Subcutaneous abdominal adipose tissue (tissue), 5 donors: ENCODE measurements at regions not wholly inside any gene's neighbourhood (a gene's known extent, or its start where the extent isn't known, plus 50 kb on each side); places are given as distances from the start of the nearest gene placed in this dataset.
A peak's percentile ranks its signal among the peaks of the same experiment; 100 is the strongest.
"Not testable (repeated sequence)": the region's sequence is repeated elsewhere in the genome, so short reads cannot be mapped to it uniquely, and the experiment has no call there.

ENCODE experiments used
- H3K27ac ChIP-seq: one replicate; pipeline ENCODE4 v1.7.0; 2013; ENCODE audit warnings: low read depth, mild to moderate bottlenecking, inconsistent platforms, low read length, moderate library complexity
- H3K27me3 ChIP-seq, 5 donors: one replicate each; pipeline ENCODE4 v1.7.0; 2013; ENCODE audit warnings: low read length in 5 of 5, inconsistent platforms in 1 of 5; ENCODE audit not compliant: control insufficient read depth in 5 of 5, insufficient read depth in 4 of 5
- H3K36me3 ChIP-seq, 5 donors: one replicate each; pipeline ENCODE4 v1.7.0; 2013; ENCODE audit warnings: low read length in 5 of 5; ENCODE audit not compliant: control insufficient read depth in 5 of 5, insufficient read depth in 5 of 5
- H3K4me1 ChIP-seq, 5 donors: one replicate each; pipeline ENCODE4 v1.7.0; 2013; ENCODE audit warnings: low read length in 5 of 5, mild to moderate bottlenecking in 3 of 5, moderate library complexity in 1 of 5; ENCODE audit not compliant: control insufficient read depth in 5 of 5, insufficient read depth in 5 of 5
- H3K4me3 ChIP-seq, 5 donors: one replicate each; pipeline ENCODE4 v1.7.0; 2013; ENCODE audit warnings: low read length in 5 of 5, low read depth in 1 of 5
- H3K9ac ChIP-seq, 5 donors: one replicate each; pipeline ENCODE4 v1.7.0; 2013; ENCODE audit warnings: low read length in 5 of 5, mild to moderate bottlenecking in 4 of 5, moderate library complexity in 3 of 5
- H3K9me3 ChIP-seq, 5 donors: one replicate each; pipeline ENCODE4 v1.7.0; 2013; ENCODE audit warnings: low read length in 5 of 5; ENCODE audit not compliant: control insufficient read depth in 5 of 5
- donor health status: healthy.
- donor health status: healthy.
- donor health status: healthy.
- donor health status: healthy.
- donor health status: healthy.

DNA sequence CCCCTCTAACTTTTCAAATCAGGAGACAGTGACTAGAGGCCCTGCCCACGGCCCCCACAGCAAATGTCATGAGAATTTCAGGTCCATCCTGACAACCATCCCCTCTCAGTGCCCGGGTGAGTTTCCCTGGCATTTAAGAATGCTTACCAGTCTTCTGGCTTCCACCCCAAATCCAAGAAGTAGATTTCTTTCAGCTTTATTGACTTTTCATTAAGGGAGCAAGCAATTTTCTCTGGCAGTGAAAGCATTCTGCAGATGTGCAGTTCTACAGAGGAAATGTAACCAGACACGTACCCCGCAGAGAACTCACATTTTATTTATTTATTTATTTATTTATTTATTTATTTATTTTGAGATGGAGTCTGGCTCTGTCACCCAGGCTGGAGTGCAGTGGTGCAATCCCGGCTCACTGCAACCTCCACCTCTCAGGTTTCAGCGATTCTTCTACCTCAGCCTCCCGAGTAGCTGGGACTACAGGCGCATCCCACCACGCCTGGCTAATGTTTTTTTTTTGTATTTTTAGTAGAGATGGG, 120.9 kb upstream of the KCTD7 start:
- Histone ChIP-seq H3K9me3 (no peaks in the 10 kb centered on the region), H3K36me3 (no peaks in the 10 kb centered on the region), H3K27me3 (peaks cover 0 to 17% (median 10%) of the 10 kb centered on the region in 5 donors), H3K4me3 (no peak overlapping the region), H3K9ac (no peak overlapping the region), H3K4me1 (peaks cover 2 to 14% (median 4%) of the 10 kb centered on the region in 5 donors), H3K27ac (no peak overlapping the region)

- no peaks in the 10 kb centered on the region for H3K9me3 ChIP-seq
- H3K4me1 ChIP-seq = peaks cover 2 to 14% (median 4%) of the 10 kb centered on the region in 5 donors
- no peak overlapping the region for H3K27ac ChIP-seq
Measured at GRCh38 chr7:66508431-66508830, 120.2 kb upstream of the KCTD7 start.

DNA sequence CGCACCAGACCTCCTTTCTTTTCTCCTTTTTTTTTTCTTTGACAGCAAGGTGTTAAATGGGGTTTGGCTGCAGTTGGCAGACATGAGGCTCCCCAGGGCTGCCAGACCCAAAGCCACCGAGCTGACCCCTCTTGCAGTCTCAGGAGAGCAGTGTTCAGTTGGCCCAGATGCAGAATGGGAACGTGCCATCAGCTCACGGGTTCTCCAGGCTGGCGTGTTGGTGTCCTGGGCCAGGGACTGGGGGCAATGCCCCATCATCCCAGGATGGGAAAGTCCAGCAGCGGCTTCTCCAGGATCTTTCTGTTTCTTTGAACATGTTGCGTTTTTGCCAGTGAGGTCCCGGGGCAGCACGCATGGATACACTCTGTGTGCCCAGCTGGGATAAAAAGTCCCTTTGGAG, 114.6 kb upstream of the KCTD7 start:
- no peaks in the 10 kb centered on the region for H3K27me3 ChIP-seq
- no peaks in the 10 kb centered on the region for H3K9me3 ChIP-seq
- no peak overlapping the region for H3K27ac ChIP-seq
- no peaks in the 10 kb centered on the region for H3K36me3 ChIP-seq
- no peak overlapping the region for H3K9ac ChIP-seq
- H3K4me3 ChIP-seq = no peak overlapping the region
- peaks cover 0 to 3% (median 0%) of the 10 kb centered on the region in 5 donors for H3K4me1 ChIP-seq

More at GRCh38 chr7:66508431-66508830, 120.2 kb upstream of the KCTD7 start:
- no peaks in the 10 kb centered on the region for H3K36me3 ChIP-seq
- no peak overlapping the region for H3K9ac ChIP-seq
- no peak overlapping the region for H3K4me3 ChIP-seq
- H3K27me3 ChIP-seq = peaks cover 0 to 17% (median 10%) of the 10 kb centered on the region in 5 donors

GRCh38 chr7:66517212-66517909, 111.3 kb upstream of the KCTD7 start:
- Histone ChIP-seq H3K27me3 (no peaks in the 10 kb centered on the region), H3K27ac (no peak overlapping the region), H3K4me1 (peaks cover 0 to 3% (median 0%) of the 10 kb centered on the region in 5 donors), H3K9ac (no peak overlapping the region), H3K36me3 (no peaks in the 10 kb centered on the region), H3K9me3 (no peaks in the 10 kb centered on the region), H3K4me3 (no peak overlapping the region)

GRCh38 chr7:66518151-66518691, 110.5 kb upstream of the KCTD7 start:
- no peaks in the 10 kb centered on the region for H3K27me3 ChIP-seq
- H3K4me3 ChIP-seq = no peak overlapping the region
- H3K9ac ChIP-seq = no peak overlapping the region
- H3K36me3 ChIP-seq = no peaks in the 10 kb centered on the region
- no peak overlapping the region for H3K27ac ChIP-seq
- H3K9me3 ChIP-seq = no peaks in the 10 kb centered on the region
- peaks cover 0 to 3% (median 0%) of the 10 kb centered on the region in 5 donors for H3K4me1 ChIP-seq

GRCh38 chr7:66521675-66522074, 107.0 kb upstream of the KCTD7 start:
- no peak overlapping the region for H3K4me3 ChIP-seq
- H3K9me3 ChIP-seq = no peaks in the 10 kb centered on the region
- no peaks in the 10 kb centered on the region for H3K27me3 ChIP-seq
- no peak overlapping the region for H3K9ac ChIP-seq
- peaks cover 0 to 9% (median 2%) of the 10 kb centered on the region in 5 donors for H3K36me3 ChIP-seq
- peaks cover 0 to 2% (median 0%) of the 10 kb centered on the region in 5 donors for H3K4me1 ChIP-seq
- H3K27ac ChIP-seq = no peak overlapping the region

DNA sequence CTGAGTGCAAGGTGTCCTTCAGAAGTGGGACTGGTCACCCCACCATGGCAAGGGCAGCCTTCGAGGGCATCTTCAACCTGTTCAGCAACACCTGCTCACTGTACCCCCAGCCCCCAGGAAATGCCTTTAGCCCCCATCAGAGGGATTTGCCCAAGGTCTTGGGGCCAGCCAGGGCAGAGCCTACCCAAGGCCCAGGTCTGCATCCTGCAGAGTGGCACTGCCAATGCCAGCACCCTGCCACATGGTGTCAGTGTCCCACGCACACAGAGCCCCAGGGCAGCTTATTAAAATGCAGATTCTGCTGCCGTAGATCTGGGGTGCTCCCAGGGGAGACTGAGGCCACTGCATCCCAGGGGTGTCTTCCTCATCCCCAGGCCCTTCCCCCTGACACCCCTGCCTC, 106.2 kb upstream of the KCTD7 start:
- H3K9ac ChIP-seq = peak overlapping the region in 1 of 5 donors; percentile 10
- no peak overlapping the region for H3K27ac ChIP-seq
- peaks cover 0 to 2% (median 0%) of the 10 kb centered on the region in 5 donors for H3K4me1 ChIP-seq
- peaks cover 0 to 9% (median 2%) of the 10 kb centered on the region in 5 donors for H3K36me3 ChIP-seq
- H3K4me3 ChIP-seq = no peak overlapping the region
- H3K9me3 ChIP-seq = no peaks in the 10 kb centered on the region
- H3K27me3 ChIP-seq = no peaks in the 10 kb centered on the region

- H3K36me3 ChIP-seq = peaks cover 0 to 9% (median 3%) of the 10 kb centered on the region in 5 donors
- H3K9me3 ChIP-seq = no peaks in the 10 kb centered on the region
- no peak overlapping the region for H3K9ac ChIP-seq
- peaks cover 0 to 2% (median 0%) of the 10 kb centered on the region in 5 donors for H3K4me1 ChIP-seq
- H3K27ac ChIP-seq = no peak overlapping the region
- H3K4me3 ChIP-seq = no peak overlapping the region
- no peaks in the 10 kb centered on the region for H3K27me3 ChIP-seq
Measured at GRCh38 chr7:66523409-66523808, 105.3 kb upstream of the KCTD7 start.

- no peak overlapping the region for H3K9ac ChIP-seq
- H3K9me3 ChIP-seq = no peaks in the 10 kb centered on the region
- no peak overlapping the region for H3K4me3 ChIP-seq
- peaks cover 0 to 2% (median 0%) of the 10 kb centered on the region in 5 donors for H3K4me1 ChIP-seq
- no peak overlapping the region for H3K27ac ChIP-seq
- H3K36me3 ChIP-seq = peaks cover 0 to 16% (median 13%) of the 10 kb centered on the region in 5 donors
- H3K27me3 ChIP-seq = no peaks in the 10 kb centered on the region
Measured at GRCh38 chr7:66524738-66525137, 103.9 kb upstream of the KCTD7 start.

DNA sequence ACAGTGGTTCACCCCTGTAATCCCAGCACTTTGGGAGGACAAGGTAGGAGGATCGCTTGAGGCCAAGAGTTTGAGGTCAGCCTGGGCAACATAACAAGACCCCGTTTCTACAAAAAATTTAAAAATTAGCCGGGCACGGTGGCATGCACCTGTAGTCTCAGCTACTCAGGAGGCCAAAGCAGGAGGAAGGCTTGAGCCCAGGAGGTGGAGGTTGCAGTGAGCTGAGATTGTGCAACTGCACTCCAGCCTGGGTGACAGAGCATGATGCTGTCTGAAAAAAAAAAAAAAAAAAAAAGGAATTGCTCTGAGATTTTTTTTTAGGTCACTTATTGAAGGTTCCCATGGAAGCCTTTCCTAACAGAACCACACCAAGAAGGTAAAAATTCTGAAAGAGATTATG, 101.9 kb upstream of the KCTD7 start:
- not testable (repeated sequence) for H3K9me3 ChIP-seq, H3K27me3 ChIP-seq, H3K4me1 ChIP-seq, H3K4me3 ChIP-seq, H3K27ac ChIP-seq, H3K9ac ChIP-seq
- peaks cover 0 to 31% (median 21%) of the 10 kb centered on the region in 5 donors for H3K36me3 ChIP-seq
